ENCODE measurements at regions not wholly inside any gene's neighbourhood (a gene's known extent, or its start where the extent isn't known, plus 50 kb on each side); places are given as distances from the start of the nearest gene placed in this dataset.
A peak's percentile ranks its signal among the peaks of the same experiment; 100 is the strongest.
"Not testable (repeated sequence)": the region's sequence is repeated elsewhere in the genome, so short reads cannot be mapped to it uniquely, and the experiment has no call there.

DNA sequence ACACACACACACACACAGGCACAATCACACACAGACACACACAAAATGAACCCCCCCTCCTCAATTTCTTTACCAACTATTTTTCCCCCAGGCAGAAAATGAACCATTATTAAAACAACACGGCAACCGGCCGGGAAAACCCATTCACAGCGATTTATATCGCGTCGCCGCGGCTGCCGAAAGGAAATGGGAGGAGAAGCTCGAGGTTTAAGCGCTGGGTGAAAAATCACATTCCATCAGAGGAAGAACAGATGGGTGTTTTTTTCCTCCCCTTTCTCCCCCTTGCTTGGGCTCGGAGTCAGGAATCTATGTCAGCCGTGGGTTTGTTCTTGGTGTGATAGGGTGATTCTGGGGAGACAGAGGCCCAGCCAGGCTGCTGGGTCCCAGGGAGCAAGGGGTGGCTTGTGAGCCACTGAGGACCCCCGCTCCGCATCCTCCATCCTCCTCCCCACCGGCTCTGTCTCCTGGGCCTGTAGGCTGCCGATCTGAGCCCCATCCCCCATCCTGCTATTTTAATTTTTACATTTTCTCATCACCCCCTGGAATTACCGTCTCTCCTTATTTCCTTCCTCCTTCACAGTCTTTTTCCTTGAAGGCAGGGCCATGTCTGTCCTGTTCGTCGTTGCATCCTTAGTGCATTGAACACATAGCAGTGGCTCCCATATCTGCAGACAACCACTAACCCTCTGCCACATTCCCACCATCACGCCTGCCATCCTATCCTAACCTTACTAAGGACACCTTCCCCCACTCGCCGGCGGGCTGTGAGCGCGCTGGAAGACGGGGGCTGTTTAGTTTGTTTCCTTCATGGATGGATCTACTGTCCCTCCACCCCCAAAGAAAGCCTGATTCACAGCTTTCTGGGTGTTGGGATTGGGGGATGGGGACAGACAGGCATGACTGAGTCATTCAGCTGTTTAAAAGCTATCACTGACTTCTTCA, 137.7 kb downstream of the CRLF3 start:
- not testable (repeated sequence) for H3K9me3 ChIP-seq (ENCODE audit: control insufficient read depth, insufficient read depth, low read depth, low read length); H3K27me3 ChIP-seq (ENCODE audit: control insufficient read depth, insufficient read depth, low read length); H3K9ac ChIP-seq (ENCODE audit: insufficient read depth, low read length); H2AFZ ChIP-seq (ENCODE audit: low read length); H3K4me1 ChIP-seq (ENCODE audit: control insufficient read depth, extremely low read depth, insufficient read depth, low read length); H3K4me3 ChIP-seq (replicated peaks in 1 of 4; ENCODE audit: control extremely low read depth in 1 of 4, insufficient read depth in 1 of 4, low read depth in 3 of 4, low read length in 4 of 4); H3K79me2 ChIP-seq (ENCODE audit: control insufficient read depth, insufficient read depth, low read length); H4K20me1 ChIP-seq (ENCODE audit: control insufficient read depth, extremely low read depth, insufficient read depth, low read length); H3K4me2 ChIP-seq (ENCODE audit: extremely low read depth, insufficient read depth, low read length); H3K27ac ChIP-seq (ENCODE audit: insufficient read depth, low read length); H3K36me3 ChIP-seq (ENCODE audit: control insufficient read depth, insufficient read depth, low read length)
- DNase-seq (ENCODE audit: low read depth in 2 of 2), result peak; percentile 41 to 42

- not testable (repeated sequence) for H3K4me2 ChIP-seq (ENCODE audit: extremely low read depth, insufficient read depth, low read length); H3K36me3 ChIP-seq (ENCODE audit: control insufficient read depth, insufficient read depth, low read length); H3K4me3 ChIP-seq (replicated peaks in 1 of 4; ENCODE audit: control extremely low read depth in 1 of 4, insufficient read depth in 1 of 4, low read depth in 3 of 4, low read length in 4 of 4); H2AFZ ChIP-seq (ENCODE audit: low read length); DNase-seq (ENCODE audit: low read depth in 2 of 2); H3K4me1 ChIP-seq (ENCODE audit: control insufficient read depth, extremely low read depth, insufficient read depth, low read length); H3K9ac ChIP-seq (ENCODE audit: insufficient read depth, low read length); H3K79me2 ChIP-seq (ENCODE audit: control insufficient read depth, insufficient read depth, low read length); H4K20me1 ChIP-seq (ENCODE audit: control insufficient read depth, extremely low read depth, insufficient read depth, low read length); H3K27ac ChIP-seq (ENCODE audit: insufficient read depth, low read length); H3K9me3 ChIP-seq (ENCODE audit: control insufficient read depth, insufficient read depth, low read depth, low read length); H3K27me3 ChIP-seq (ENCODE audit: control insufficient read depth, insufficient read depth, low read length)
Measured at GRCh38 chr17:30682280-30682679, 142.2 kb downstream of the CRLF3 start.

GRCh38 chr17:30680681-30681080, 143.8 kb downstream of the CRLF3 start:
- not testable (repeated sequence) for H3K27me3 ChIP-seq (ENCODE audit: control insufficient read depth, insufficient read depth, low read length); H3K4me1 ChIP-seq (ENCODE audit: control insufficient read depth, extremely low read depth, insufficient read depth, low read length); H3K27ac ChIP-seq (ENCODE audit: insufficient read depth, low read length); DNase-seq (ENCODE audit: low read depth in 2 of 2); H3K4me2 ChIP-seq (ENCODE audit: extremely low read depth, insufficient read depth, low read length); H3K79me2 ChIP-seq (ENCODE audit: control insufficient read depth, insufficient read depth, low read length); H3K4me3 ChIP-seq (replicated peaks in 1 of 4; ENCODE audit: control extremely low read depth in 1 of 4, insufficient read depth in 1 of 4, low read depth in 3 of 4, low read length in 4 of 4); H3K9ac ChIP-seq (ENCODE audit: insufficient read depth, low read length); H2AFZ ChIP-seq (ENCODE audit: low read length); H4K20me1 ChIP-seq (ENCODE audit: control insufficient read depth, extremely low read depth, insufficient read depth, low read length); H3K9me3 ChIP-seq (ENCODE audit: control insufficient read depth, insufficient read depth, low read depth, low read length); H3K36me3 ChIP-seq (ENCODE audit: control insufficient read depth, insufficient read depth, low read length)

DNA sequence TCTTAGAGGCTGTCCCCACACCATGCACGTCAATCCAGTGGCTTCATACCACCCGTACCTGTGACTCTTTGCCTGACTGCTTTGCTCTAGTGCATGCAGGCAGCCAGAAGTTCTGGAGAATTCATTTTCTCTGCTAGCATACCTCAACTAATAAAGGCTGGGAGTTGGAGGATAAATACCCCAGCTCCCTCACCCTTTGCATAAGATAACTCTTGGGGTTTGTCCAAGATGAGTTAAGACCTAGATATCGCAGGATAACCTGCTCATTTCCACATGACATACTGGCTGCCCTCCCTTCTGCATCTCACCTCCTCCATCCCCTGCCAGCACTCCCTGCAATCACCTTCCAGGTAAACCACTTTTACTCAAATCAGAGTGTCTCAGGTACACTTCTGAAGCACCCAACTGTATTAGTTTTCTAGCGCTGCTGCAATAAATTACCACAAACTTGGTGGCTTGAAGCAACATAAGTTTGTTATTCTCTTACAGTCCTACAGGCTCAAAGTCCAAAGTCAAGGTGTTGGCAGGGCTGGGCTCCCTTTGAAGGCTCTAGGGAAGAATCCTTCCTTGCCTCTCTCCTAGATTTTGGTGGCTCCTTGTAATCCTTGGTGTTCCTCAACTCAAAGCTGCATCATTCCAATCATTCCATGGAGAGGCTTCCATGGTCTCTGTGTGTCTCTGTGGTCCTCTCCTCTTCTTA, 146.8 kb downstream of the CRLF3 start:
- Histone ChIP-seq H3K4me2 (ENCODE audit: extremely low read depth, insufficient read depth, low read length) (no peak overlapping the region), H3K36me3 (ENCODE audit: control insufficient read depth, insufficient read depth, low read length) (no peaks in the 10 kb centered on the region), H3K79me2 (ENCODE audit: control insufficient read depth, insufficient read depth, low read length) (no peaks in the 10 kb centered on the region), H3K27ac (ENCODE audit: insufficient read depth, low read length) (no peak overlapping the region), H3K9ac (ENCODE audit: insufficient read depth, low read length) (no peak overlapping the region), H3K4me3 (replicated peaks in 1 of 4; ENCODE audit: control extremely low read depth in 1 of 4, insufficient read depth in 1 of 4, low read depth in 3 of 4, low read length in 4 of 4) (no peak overlapping the region), H3K9me3 (ENCODE audit: control insufficient read depth, insufficient read depth, low read depth, low read length) (no peaks in the 10 kb centered on the region), H3K27me3 (ENCODE audit: control insufficient read depth, insufficient read depth, low read length) (no peaks in the 10 kb centered on the region), H2AFZ (ENCODE audit: low read length) (no peak overlapping the region), H3K4me1 (ENCODE audit: control insufficient read depth, extremely low read depth, insufficient read depth, low read length) (no peaks in the 10 kb centered on the region), H4K20me1 (ENCODE audit: control insufficient read depth, extremely low read depth, insufficient read depth, low read length) (no peaks in the 10 kb centered on the region)
- DNase-seq (ENCODE audit: low read depth in 2 of 2), result no peak
- TF ChIP-seq EZH2 (IDR thresholded peaks at IDR 0.05; ENCODE audit: low read length, missing control alignments), result no peak
- no peak for TF ChIP-seq CTCF (conservative IDR thresholded peaks at IDR 0.05 in 1 of 2, IDR thresholded peaks at IDR 0.05 in 1 of 2; ENCODE audit: low read depth in 1 of 2, low read length in 2 of 2)

- not testable (repeated sequence) for H3K4me3 ChIP-seq (replicated peaks in 1 of 4; ENCODE audit: control extremely low read depth in 1 of 4, insufficient read depth in 1 of 4, low read depth in 3 of 4, low read length in 4 of 4); H3K4me1 ChIP-seq (ENCODE audit: control insufficient read depth, extremely low read depth, insufficient read depth, low read length); H2AFZ ChIP-seq (ENCODE audit: low read length); H3K36me3 ChIP-seq (ENCODE audit: control insufficient read depth, insufficient read depth, low read length); H3K4me2 ChIP-seq (ENCODE audit: extremely low read depth, insufficient read depth, low read length); H3K27ac ChIP-seq (ENCODE audit: insufficient read depth, low read length); DNase-seq (ENCODE audit: low read depth in 2 of 2); H3K79me2 ChIP-seq (ENCODE audit: control insufficient read depth, insufficient read depth, low read length); H3K27me3 ChIP-seq (ENCODE audit: control insufficient read depth, insufficient read depth, low read length); H3K9me3 ChIP-seq (ENCODE audit: control insufficient read depth, insufficient read depth, low read depth, low read length); H4K20me1 ChIP-seq (ENCODE audit: control insufficient read depth, extremely low read depth, insufficient read depth, low read length); H3K9ac ChIP-seq (ENCODE audit: insufficient read depth, low read length)
Measured at GRCh38 chr17:30675777-30676492, 148.6 kb downstream of the CRLF3 start.
